ENCODE measurements at regions not wholly inside any gene's neighbourhood (a gene's known extent, or its start where the extent isn't known, plus 50 kb on each side); places are given as distances from the start of the nearest gene placed in this dataset.

- TF ChIP-seq POLR2AphosphoS5 (IDR thresholded peaks at IDR 0.05; ENCODE audit: low read depth, low read length) = no peak
- TF ChIP-seq REST (IDR thresholded peaks at IDR 0.05; ENCODE audit: insufficient read depth in 1 of 2, low read depth in 2 of 2, low read length in 2 of 2) = no peak
Observed at GRCh38 chrX:95860127-95860526, 824.5 kb upstream of the DIAPH2 start.
